ENCODE measurements at regions not wholly inside any gene's neighbourhood (a gene's known extent, or its start where the extent isn't known, plus 50 kb on each side); places are given as distances from the start of the nearest gene placed in this dataset.

DNA sequence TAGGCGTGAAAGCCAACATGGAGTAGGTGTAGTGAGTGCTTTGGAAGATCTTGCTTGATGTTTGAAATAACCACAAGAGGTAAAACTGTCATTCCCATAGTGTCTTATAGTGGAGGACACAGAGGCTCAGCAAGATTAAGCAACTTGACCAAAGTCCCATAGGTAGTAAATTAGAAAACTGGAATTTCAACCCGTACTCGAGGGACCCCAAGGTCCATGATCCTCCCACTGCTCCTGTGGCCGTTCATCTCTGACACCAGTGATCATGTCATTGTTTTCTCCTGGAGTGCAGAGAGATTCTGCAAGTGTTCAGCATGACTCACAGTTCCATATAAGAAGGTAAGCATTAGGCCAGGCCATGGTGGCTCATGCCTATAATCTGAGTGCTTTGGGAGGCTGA is 126.9 kb downstream of the FGF9 start:
- CTCF ChIA-PET: no interaction called here

DNA sequence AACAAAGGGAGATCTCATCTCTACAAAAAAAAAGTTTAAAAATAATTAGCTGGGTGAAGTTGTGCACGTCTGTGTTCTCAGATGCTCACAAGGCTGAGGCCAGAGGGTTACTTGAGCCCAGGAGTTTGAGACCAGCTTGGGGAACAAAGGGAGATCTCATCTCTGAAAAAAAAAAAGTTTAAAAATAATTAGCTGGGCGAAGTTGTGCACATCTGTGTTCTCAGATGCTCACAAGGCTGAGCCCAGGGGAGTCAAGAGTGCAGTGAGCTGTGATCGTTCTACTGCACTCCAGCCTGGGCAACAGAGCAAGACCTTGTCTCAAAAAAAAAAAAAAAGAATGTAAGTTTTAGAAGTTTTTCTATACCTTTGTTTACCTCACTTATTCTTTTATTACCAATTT is 127.3 kb downstream of the FGF9 start:
- Histone ChIP-seq H3K79me2 (ENCODE audit: insufficient read depth) (no peaks in the 10 kb centered on the region), H2AFZ (ENCODE audit: low read depth) (no peak overlapping the region), H3K9me3 (no peaks in the 10 kb centered on the region), H3K9ac (no peak overlapping the region), H3K4me2 (no peak overlapping the region), H3K9me2 (no peaks in the 10 kb centered on the region), H3K4me1 (ENCODE audit: control insufficient read depth in 1 of 2, insufficient read depth in 2 of 2, low read depth in 1 of 2, low read length in 1 of 2) (no peaks in the 10 kb centered on the region), H3K27ac (ENCODE audit: low read depth in 2 of 2, low read length in 1 of 2) (no peak overlapping the region), H3K36me3 (replicated peaks in 1 of 2; ENCODE audit: control insufficient read depth in 1 of 2, insufficient read depth in 2 of 2, low read length in 1 of 2) (no peaks in the 10 kb centered on the region), H3K27me3 (ENCODE audit: insufficient read depth) (no peaks in the 10 kb centered on the region; the same call in 1 of the 2 replicates), H3K4me3 (ENCODE audit: low read depth in 2 of 2, low read length in 1 of 2) (no peak overlapping the region), H4K20me1 (ENCODE audit: insufficient read depth) (no peaks in the 10 kb centered on the region), H3F3A (replicated peaks; ENCODE audit: insufficient read depth) (no peaks in the 10 kb centered on the region)
- WGBS (ENCODE audit: low lambda C conversion rate): 4% methylated on average over 3 of the region's 3 CpGs
- TF ChIP-seq SIN3A (IDR thresholded peaks at IDR 0.05; ENCODE audit: borderline replicate concordance, low read depth, low read length) (no peak), RCOR1 (IDR thresholded peaks at IDR 0.05; ENCODE audit: low read length) (no peak), MXI1 (IDR thresholded peaks at IDR 0.05; ENCODE audit: low read depth, low read length) (no peak), NRF1 (IDR thresholded peaks at IDR 0.05; ENCODE audit: low read depth, low read length) (no peak), ELF1 (IDR thresholded peaks at IDR 0.05) (no peak), MEF2A (IDR thresholded peaks at IDR 0.05; ENCODE audit: borderline replicate concordance, low read depth) (no peak), TCF12 (IDR thresholded peaks at IDR 0.05) (no peak), FOXJ3 (CRISPR knock-in tag; IDR thresholded peaks at IDR 0.05) (no peak), POLR2AphosphoS5 (IDR thresholded peaks at IDR 0.05; ENCODE audit: low read depth, low read length) (no peak), GATA2 (CRISPR knock-in tag; IDR thresholded peaks at IDR 0.05) (no peak)
- TF ChIP-seq, protein P1, sequence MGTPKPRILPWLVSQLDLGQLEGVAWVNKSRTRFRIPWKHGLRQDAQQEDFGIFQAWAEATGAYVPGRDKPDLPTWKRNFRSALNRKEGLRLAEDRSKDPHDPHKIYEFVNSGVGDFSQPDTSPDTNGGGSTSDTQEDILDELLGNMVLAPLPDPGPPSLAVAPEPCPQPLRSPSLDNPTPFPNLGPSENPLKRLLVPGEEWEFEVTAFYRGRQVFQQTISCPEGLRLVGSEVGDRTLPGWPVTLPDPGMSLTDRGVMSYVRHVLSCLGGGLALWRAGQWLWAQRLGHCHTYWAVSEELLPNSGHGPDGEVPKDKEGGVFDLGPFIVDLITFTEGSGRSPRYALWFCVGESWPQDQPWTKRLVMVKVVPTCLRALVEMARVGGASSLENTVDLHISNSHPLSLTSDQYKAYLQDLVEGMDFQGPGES (IDR thresholded peaks at IDR 0.05; ENCODE audit: low read depth, low read length): no peak
- TF ChIP-seq, protein P2, sequence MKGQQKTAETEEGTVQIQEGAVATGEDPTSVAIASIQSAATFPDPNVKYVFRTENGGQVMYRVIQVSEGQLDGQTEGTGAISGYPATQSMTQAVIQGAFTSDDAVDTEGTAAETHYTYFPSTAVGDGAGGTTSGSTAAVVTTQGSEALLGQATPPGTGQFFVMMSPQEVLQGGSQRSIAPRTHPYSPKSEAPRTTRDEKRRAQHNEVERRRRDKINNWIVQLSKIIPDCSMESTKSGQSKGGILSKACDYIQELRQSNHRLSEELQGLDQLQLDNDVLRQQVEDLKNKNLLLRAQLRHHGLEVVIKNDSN (IDR thresholded peaks at IDR 0.05; ENCODE audit: borderline replicate concordance, low read depth): no peak
- ChIA-PET POLR2A (no interaction called here), CTCF (interaction anchor here (0.7 kb wide), 1 partner anchor 21 kb away, joined by 3 read pairs; no protein-coding TSS in a partner anchor)
- DNase-seq: no peak

More for the DNA sequence above, 126.9 kb downstream of the FGF9 start:
- Histone ChIP-seq H3F3A (replicated peaks; ENCODE audit: insufficient read depth) (no peaks in the 10 kb centered on the region), H3K9me3 (no peaks in the 10 kb centered on the region), H4K20me1 (ENCODE audit: insufficient read depth) (no peaks in the 10 kb centered on the region), H3K9ac (no peak overlapping the region), H3K4me2 (no peak overlapping the region), H3K4me3 (ENCODE audit: low read depth in 2 of 2, low read length in 1 of 2) (no peak overlapping the region), H3K27ac (ENCODE audit: low read depth in 2 of 2, low read length in 1 of 2) (no peak overlapping the region), H3K4me1 (ENCODE audit: control insufficient read depth in 1 of 2, insufficient read depth in 2 of 2, low read depth in 1 of 2, low read length in 1 of 2) (no peaks in the 10 kb centered on the region), H3K27me3 (ENCODE audit: insufficient read depth) (no peaks in the 10 kb centered on the region; the same call in 1 of the 2 replicates), H3K36me3 (replicated peaks in 1 of 2; ENCODE audit: control insufficient read depth in 1 of 2, insufficient read depth in 2 of 2, low read length in 1 of 2) (no peaks in the 10 kb centered on the region), H2AFZ (ENCODE audit: low read depth) (no peak overlapping the region), H3K9me2 (no peaks in the 10 kb centered on the region), H3K79me2 (ENCODE audit: insufficient read depth) (no peaks in the 10 kb centered on the region)
- 0% methylated on average over 4 of the region's 4 CpGs for WGBS (ENCODE audit: low lambda C conversion rate)
- no peak for TF ChIP-seq TCF12 (IDR thresholded peaks at IDR 0.05)
- no peak for TF ChIP-seq TEAD4 (IDR thresholded peaks at IDR 0.05; ENCODE audit: borderline replicate concordance, insufficient read depth)
- TF ChIP-seq, protein P1 (IDR thresholded peaks at IDR 0.05; ENCODE audit: low read depth, low read length): no peak
- TF ChIP-seq EP300 (IDR thresholded peaks at IDR 0.05; ENCODE audit: borderline replicate concordance in 1 of 2, low read depth in 1 of 2, low read length in 1 of 2): no peak
- TF ChIP-seq RXRA (IDR thresholded peaks at IDR 0.05; ENCODE audit: borderline replicate concordance, low read depth): no peak
- TF ChIP-seq GATA2 (CRISPR knock-in tag; IDR thresholded peaks at IDR 0.05): no peak
- TF ChIP-seq NRF1 (IDR thresholded peaks at IDR 0.05; ENCODE audit: low read depth, low read length): no peak
- DNase-seq: no peak
- POLR2A ChIA-PET: no interaction called here

All from SK-N-SH (cell line).